ENCODE measurements at regions not wholly inside any gene's neighbourhood (a gene's known extent, or its start where the extent isn't known, plus 50 kb on each side); places are given as distances from the start of the nearest gene placed in this dataset.

DNA sequence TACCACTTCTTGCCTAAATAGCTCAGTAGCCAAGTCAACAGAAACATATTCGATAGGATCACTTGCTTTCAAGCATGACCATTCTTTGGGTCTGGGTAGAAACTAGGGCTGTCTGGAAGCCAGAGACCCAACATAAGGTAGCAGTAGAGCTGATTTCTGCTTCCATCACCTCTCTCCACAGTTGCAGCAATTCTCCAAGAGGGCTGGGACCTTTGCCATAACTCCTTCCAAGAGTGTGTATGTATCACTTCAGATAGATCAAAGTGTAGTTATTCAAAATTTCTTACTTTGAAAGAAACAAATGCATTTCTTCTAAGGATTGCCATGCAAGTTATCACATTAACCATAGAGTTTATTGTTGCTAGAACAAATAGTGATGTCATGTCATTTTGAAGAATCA is 172.0 kb upstream of the GALNT5 start:
- H3K4me3 ChIP-seq (ENCODE audit: low read depth, low read length) = no peak overlapping the region
- TF ChIP-seq, protein P1, sequence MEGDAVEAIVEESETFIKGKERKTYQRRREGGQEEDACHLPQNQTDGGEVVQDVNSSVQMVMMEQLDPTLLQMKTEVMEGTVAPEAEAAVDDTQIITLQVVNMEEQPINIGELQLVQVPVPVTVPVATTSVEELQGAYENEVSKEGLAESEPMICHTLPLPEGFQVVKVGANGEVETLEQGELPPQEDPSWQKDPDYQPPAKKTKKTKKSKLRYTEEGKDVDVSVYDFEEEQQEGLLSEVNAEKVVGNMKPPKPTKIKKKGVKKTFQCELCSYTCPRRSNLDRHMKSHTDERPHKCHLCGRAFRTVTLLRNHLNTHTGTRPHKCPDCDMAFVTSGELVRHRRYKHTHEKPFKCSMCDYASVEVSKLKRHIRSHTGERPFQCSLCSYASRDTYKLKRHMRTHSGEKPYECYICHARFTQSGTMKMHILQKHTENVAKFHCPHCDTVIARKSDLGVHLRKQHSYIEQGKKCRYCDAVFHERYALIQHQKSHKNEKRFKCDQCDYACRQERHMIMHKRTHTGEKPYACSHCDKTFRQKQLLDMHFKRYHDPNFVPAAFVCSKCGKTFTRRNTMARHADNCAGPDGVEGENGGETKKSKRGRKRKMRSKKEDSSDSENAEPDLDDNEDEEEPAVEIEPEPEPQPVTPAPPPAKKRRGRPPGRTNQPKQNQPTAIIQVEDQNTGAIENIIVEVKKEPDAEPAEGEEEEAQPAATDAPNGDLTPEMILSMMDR (conservative IDR thresholded peaks at IDR 0.05; ENCODE audit: low read depth, low read length) = no peak

DNA sequence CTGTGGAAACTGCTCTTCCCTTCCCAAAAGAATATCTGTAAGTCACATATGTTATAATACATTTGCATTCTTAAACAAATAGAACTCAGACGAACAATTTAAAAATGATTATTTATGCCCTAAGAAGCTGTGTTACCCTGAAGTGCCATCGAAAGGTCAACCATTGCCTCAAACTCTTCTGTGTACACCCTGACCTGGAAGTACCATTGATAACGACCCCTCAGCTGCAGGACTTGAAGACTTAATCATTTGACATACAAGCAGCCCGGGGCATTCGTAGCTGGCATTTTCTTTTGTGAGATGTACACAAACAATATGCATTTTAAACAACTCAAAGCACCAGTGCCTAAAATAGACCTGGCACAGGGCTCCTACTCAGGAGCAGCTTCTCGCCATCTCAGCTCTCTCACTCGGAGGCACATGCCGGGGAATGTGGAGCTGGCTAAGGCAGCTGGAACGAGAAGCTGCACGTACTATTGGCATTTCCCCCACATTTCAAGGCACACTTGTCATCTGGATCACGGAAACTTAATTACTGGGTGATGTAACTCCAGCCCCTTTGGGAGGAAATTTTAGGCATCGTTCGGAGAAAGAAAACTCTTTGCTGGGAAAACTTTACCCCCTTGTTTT is 170.0 kb upstream of the GALNT5 start:
- H3K4me3 ChIP-seq (ENCODE audit: low read depth, low read length) = no peak overlapping the region
- no peak for DNase-seq (ENCODE audit: low read depth)
- TF ChIP-seq, protein P1 (conservative IDR thresholded peaks at IDR 0.05; ENCODE audit: low read depth, low read length) = no peak

More for the DNA sequence above, 172.0 kb upstream of the GALNT5 start:
- no peak for DNase-seq (ENCODE audit: low read depth)

DNA sequence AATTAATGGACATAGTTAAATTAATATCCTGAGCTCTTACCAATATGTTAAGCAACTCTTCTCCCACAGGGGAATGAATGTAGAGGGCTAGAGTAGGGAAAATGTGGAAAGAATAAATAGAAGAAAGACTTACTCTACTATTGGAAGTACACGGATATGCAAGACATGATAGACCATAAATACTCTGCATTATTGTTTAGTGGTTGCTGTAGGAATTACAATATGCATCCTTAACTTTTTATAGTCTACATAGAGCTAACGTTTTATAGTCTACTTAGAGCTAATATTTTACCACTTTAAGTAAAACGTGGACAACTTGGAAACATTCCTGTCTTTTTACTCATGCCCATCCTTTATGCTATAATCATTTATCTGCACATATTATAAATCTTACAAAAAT is 163.8 kb upstream of the GALNT5 start:
- H3K4me3 ChIP-seq (ENCODE audit: low read depth, low read length) = no peak overlapping the region
- TF ChIP-seq, protein P1 (conservative IDR thresholded peaks at IDR 0.05; ENCODE audit: low read depth, low read length) = no peak
- no peak for DNase-seq (ENCODE audit: low read depth)

DNA sequence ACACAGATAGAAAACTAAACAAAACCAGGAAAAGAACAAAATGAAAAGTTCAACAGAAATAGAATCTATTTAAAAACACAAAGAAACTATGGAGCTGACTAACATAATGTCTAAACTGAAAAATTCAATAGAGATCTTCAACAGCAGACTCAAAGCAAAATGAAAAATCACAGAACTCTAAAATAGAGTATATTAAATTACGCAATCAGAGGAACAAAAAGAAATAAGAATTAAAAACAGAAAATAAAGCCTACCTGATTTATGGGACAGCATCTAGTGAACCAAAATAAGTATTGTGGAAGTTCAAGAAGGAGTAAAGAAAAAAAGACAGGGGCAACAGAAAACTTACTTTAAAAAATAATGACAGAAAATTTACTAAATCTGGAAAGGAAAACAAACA is 152.1 kb upstream of the GALNT5 start:
- TF ChIP-seq, protein P1 (conservative IDR thresholded peaks at IDR 0.05; ENCODE audit: low read depth, low read length) = no peak
- H3K4me3 ChIP-seq (ENCODE audit: low read depth, low read length) = no peak overlapping the region
- no peak for DNase-seq (ENCODE audit: low read depth)

DNA sequence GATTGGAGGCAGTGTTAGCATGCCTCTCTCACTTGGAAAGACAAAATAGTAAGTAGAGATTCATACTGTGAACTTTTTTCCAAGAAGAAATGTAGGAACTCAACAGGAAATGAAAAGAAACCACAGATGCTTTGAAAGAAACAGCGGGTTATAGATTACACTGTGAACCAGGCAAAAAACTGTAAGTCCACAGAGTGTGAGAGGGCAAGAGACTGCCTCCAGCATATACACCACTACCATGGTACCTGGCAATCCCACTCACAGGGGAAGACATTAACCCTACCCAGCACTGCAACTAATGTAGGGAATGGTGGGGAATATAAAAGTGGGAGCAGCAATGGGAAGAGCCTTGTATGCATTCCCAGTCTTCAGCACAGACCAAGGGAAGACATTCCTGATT is 150.6 kb upstream of the GALNT5 start:
- no peak overlapping the region for H3K4me3 ChIP-seq (ENCODE audit: low read depth, low read length)
- TF ChIP-seq, protein P1 (conservative IDR thresholded peaks at IDR 0.05; ENCODE audit: low read depth, low read length) = no peak
- peak; percentile 42 for DNase-seq (ENCODE audit: low read depth)

DNA sequence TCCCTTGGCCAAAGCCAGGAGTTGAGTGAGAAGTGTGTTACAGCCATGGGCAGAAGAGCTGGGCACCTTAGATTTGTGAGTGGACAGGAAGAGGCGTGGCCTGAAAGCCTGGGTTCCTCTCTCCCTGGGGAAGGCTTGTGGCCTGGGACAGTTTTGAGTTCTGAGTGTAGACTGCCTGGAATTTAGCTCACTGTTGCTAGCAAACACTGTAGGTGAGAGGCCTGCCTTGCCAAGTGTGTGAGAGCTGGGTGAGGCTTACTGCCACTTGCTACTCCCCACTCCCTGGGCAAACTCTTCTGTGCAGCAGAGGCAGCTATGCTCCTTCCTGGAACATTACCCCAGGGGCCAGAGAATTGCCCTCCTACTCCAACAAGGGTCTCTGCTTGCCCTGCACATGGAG is 150.0 kb upstream of the GALNT5 start:
- DNase-seq (ENCODE audit: low read depth) = no peak
- TF ChIP-seq, protein P1 (conservative IDR thresholded peaks at IDR 0.05; ENCODE audit: low read depth, low read length) = no peak
- no peak overlapping the region for H3K4me3 ChIP-seq (ENCODE audit: low read depth, low read length)

DNA sequence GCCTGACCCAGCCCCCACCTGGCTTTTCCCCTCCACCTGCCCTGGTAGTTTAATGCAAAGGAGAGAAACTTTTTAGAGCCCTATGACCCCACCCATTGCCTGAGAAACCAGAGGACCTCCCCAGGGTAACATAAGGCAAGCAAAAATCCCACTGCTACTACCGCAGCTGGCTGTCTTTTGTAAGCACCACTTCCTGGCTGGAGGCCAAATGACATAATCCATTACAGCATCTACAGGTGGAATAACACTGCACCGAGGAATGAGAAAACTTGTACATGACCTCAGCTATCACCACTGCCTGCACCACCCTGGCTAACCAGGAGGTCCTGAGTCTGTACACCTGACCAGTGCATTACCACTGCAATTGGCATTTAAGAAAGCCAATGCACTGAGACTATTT is 149.6 kb upstream of the GALNT5 start:
- no peak overlapping the region for H3K4me3 ChIP-seq (ENCODE audit: low read depth, low read length)
- TF ChIP-seq, protein P1 (conservative IDR thresholded peaks at IDR 0.05; ENCODE audit: low read depth, low read length) = no peak
- DNase-seq (ENCODE audit: low read depth) = peak; percentile 86
